H9 (cell line): ENCODE measurements at regions not wholly inside any gene's neighbourhood (a gene's known extent, or its start where the extent isn't known, plus 50 kb on each side); places are given as distances from the start of the nearest gene placed in this dataset.

ENCODE experiments used
- DNase-seq: peaks from one replicate; pipeline ENCODE4 v3.0.0-alpha.2; 2017
- H2AFZ ChIP-seq: one replicate; pipeline ENCODE4 v1.6.1; 2013; ENCODE audit warnings: mild to moderate bottlenecking, low read length, control low read depth, moderate library complexity
- H2AK5ac ChIP-seq: 2 replicates; pipeline ENCODE4 v1.6.1; 2013; ENCODE audit warnings: low read length, control low read depth, mixed read lengths; ENCODE audit not compliant: insufficient read length
- H2BK120ac ChIP-seq: one replicate; pipeline ENCODE4 v1.6.1; 2013; ENCODE audit warnings: low read depth, mild to moderate bottlenecking, low read length, control low read depth, inconsistent platforms; ENCODE audit not compliant: poor library complexity, severe bottlenecking
- H2BK12ac ChIP-seq: 2 replicates; pipeline ENCODE4 v1.6.1; 2013; ENCODE audit warnings: low read length, control low read depth, mixed read lengths, low read depth; ENCODE audit not compliant: insufficient read length
- H2BK15ac ChIP-seq: 2 replicates; pipeline ENCODE4 v1.6.1; 2013; ENCODE audit warnings: low read depth, low read length, control low read depth
- H2BK20ac ChIP-seq: one replicate; pipeline ENCODE4 v1.6.1; 2013; ENCODE audit warnings: low read depth, mild to moderate bottlenecking, low read length, control low read depth, inconsistent platforms; ENCODE audit not compliant: poor library complexity, severe bottlenecking
- H2BK5ac ChIP-seq: 2 replicates; pipeline ENCODE4 v1.6.1; 2013; ENCODE audit warnings: low read length, control low read depth, mixed read lengths; ENCODE audit not compliant: insufficient read length
- H3K14ac ChIP-seq: 2 replicates; pipeline ENCODE4 v1.6.1; 2013; ENCODE audit warnings: low read length, control low read depth; ENCODE audit not compliant: insufficient read depth
- H3K18ac ChIP-seq: 2 replicates; pipeline ENCODE4 v1.6.1; 2013; ENCODE audit warnings: low read depth, mild to moderate bottlenecking, mixed read lengths, low read length, control low read depth; ENCODE audit not compliant: insufficient read length
- H3K23ac ChIP-seq: 2 replicates; pipeline ENCODE4 v1.6.1; 2013; ENCODE audit warnings: low read length, control low read depth, mixed read lengths, low read depth; ENCODE audit not compliant: insufficient read length
- H3K23me2 ChIP-seq: 2 replicates; pipeline ENCODE4 v1.6.1; 2013; ENCODE audit warnings: low read depth, mild to moderate bottlenecking, mixed read lengths, low read length, control low read depth; ENCODE audit not compliant: insufficient read length, poor library complexity, severe bottlenecking
- H3K27ac ChIP-seq: 2 replicates; pipeline ENCODE4 v1.5.1; 2013; ENCODE audit warnings: low read length, control low read depth, mixed read lengths, low read depth; ENCODE audit not compliant: insufficient read length
- H3K27me3 ChIP-seq: 2 replicates; pipeline ENCODE4 v1.6.1; 2013; ENCODE audit warnings: low read length, control low read depth, inconsistent platforms; ENCODE audit not compliant: insufficient read depth
- H3K4ac ChIP-seq: 2 replicates; pipeline ENCODE4 v1.6.1; 2013; ENCODE audit warnings: low read depth, mild to moderate bottlenecking, control low read depth, inconsistent platforms, low read length, moderate library complexity
- H3K4me1 ChIP-seq: 2 replicates; pipeline ENCODE4 v1.6.1; 2013; ENCODE audit warnings: low read length, control low read depth, inconsistent platforms; ENCODE audit not compliant: insufficient read depth
- H3K4me2 ChIP-seq: 2 replicates; pipeline ENCODE4 v1.6.1; 2013; ENCODE audit warnings: low read length, control low read depth, mixed read lengths; ENCODE audit not compliant: insufficient read length, insufficient read depth
- H3K56ac ChIP-seq: 2 replicates; pipeline ENCODE4 v1.6.1; 2013; ENCODE audit warnings: low read depth, mild to moderate bottlenecking, mixed read lengths, low read length, control low read depth; ENCODE audit not compliant: insufficient read length
- H3K79me1 ChIP-seq: 2 replicates; pipeline ENCODE4 v1.6.1; 2013; ENCODE audit warnings: low read depth, mild to moderate bottlenecking, moderate library complexity, low read length, control low read depth, inconsistent platforms; ENCODE audit not compliant: insufficient read depth, poor library complexity, severe bottlenecking
- H3K79me2 ChIP-seq: 2 replicates; pipeline ENCODE4 v1.6.1; 2013; ENCODE audit warnings: low read length, control low read depth, inconsistent platforms; ENCODE audit not compliant: insufficient read depth
- H3K9ac ChIP-seq: 2 replicates; pipeline ENCODE4 v1.6.1; 2013; ENCODE audit warnings: low read length, control low read depth, mixed read lengths; ENCODE audit not compliant: insufficient read length; ENCODE audit errors: extremely low read depth
- H3K9me3 ChIP-seq: one replicate; pipeline ENCODE4 v1.6.1; 2013; ENCODE audit warnings: low read depth, low read length, inconsistent platforms; ENCODE audit not compliant: control insufficient read depth
- H3T11ph ChIP-seq: one replicate; pipeline ENCODE4 v1.6.1; 2013; ENCODE audit warnings: mild to moderate bottlenecking, low read length, control low read depth, inconsistent platforms
- H4K20me1 ChIP-seq: one replicate; pipeline ENCODE4 v1.6.1; 2013; ENCODE audit not compliant: control insufficient read depth, insufficient read length, insufficient read depth
- H4K5ac ChIP-seq: 2 replicates; pipeline ENCODE4 v1.6.1; 2013; ENCODE audit warnings: low read depth, mild to moderate bottlenecking, mixed read lengths, low read length, control low read depth; ENCODE audit not compliant: insufficient read length
- H4K8ac ChIP-seq: replicated peaks from 2 replicates; pipeline ENCODE4 v1.6.1; 2013; ENCODE audit warnings: low read length, control low read depth, mixed read lengths, low read depth; ENCODE audit not compliant: insufficient read length
- H4K91ac ChIP-seq: 2 replicates; pipeline ENCODE4 v1.6.1; 2013; ENCODE audit warnings: low read depth, mild to moderate bottlenecking, moderate library complexity, mixed read lengths, low read length, control low read depth; ENCODE audit not compliant: insufficient read length
- H3K27ac Mint-ChIP-seq, 3 experiments: 2 replicates in 2 of 3; 3 replicates in 1 of 3; pipeline ENCODE4 v1.8.0; 2020 to 2021; ENCODE audit warnings: mixed read lengths in 3 of 3, mild to moderate bottlenecking in 1 of 3, moderate library complexity in 1 of 3
- H3K27me3 Mint-ChIP-seq: 2 replicates; pipeline ENCODE4 v1.8.0; 2021; ENCODE audit warnings: low read depth, mild to moderate bottlenecking, moderate library complexity, mixed read lengths
- H3K36me3 Mint-ChIP-seq, 3 experiments: 2 replicates in 2 of 3; 3 replicates in 1 of 3; pipeline ENCODE4 v1.8.0; 2020 to 2021; ENCODE audit warnings: low read depth in 3 of 3, mixed read lengths in 3 of 3; ENCODE audit not compliant: insufficient read depth in 1 of 3
- H3K4me1 Mint-ChIP-seq, 2 experiments: 2 replicates each; pipeline ENCODE4 v1.8.0; 2020; ENCODE audit warnings: mixed read lengths in 2 of 2
- H3K4me3 Mint-ChIP-seq, 2 experiments: 2 replicates in 1 of 2; 3 replicates in 1 of 2; pipeline ENCODE4 v1.8.0; 2020 to 2021; ENCODE audit warnings: mild to moderate bottlenecking in 2 of 2, mixed read lengths in 2 of 2, moderate library complexity in 1 of 2
- H3K9me3 Mint-ChIP-seq, 2 experiments: 2 replicates in 1 of 2; 3 replicates in 1 of 2; pipeline ENCODE4 v1.8.0; 2020; ENCODE audit warnings: mild to moderate bottlenecking in 2 of 2, mixed read lengths in 2 of 2, moderate library complexity in 1 of 2
- CTCF ChIP-seq: fragments of 200-600 bp; sonication (generic); conservative IDR thresholded peaks from 3 replicates; pipeline ENCODE4 v1.8.0; 2021; ENCODE audit warnings: antibody characterized with exemption, mild to moderate bottlenecking
- WGBS: extraction: QIAGEN DNeasy Blood & Tissue Kit; methylation state at CpG from one replicate; pipeline ENCODE4 v1.1.7; 2013; ENCODE audit warnings: missing lambda C conversion rate, low lambda C conversion rate, mixed read lengths; ENCODE audit not compliant: insufficient read length; ENCODE audit errors: extremely low coverage; 5-methylcytosine and 5-hydroxymethylcytosine counted together

DNA sequence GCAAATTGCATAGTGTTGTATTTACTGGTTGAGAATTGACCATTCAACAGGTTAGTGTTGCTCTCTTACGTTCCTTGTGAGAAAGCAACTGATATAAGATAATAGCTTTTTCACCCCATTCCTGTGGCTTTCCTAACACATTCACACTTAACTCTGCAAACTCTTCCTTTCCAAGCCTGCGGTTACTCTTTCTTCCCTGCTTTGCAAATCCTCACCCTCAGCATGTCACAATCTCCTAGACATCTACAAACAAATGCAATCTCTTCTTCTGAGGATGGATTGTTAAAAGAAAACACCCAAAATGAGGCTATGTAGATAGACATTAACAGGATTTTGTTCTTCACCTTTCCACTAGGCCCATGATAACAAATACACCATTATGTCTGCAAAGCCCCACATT, 771.7 kb upstream of the PCDH7 start:
- no peak overlapping the region for H3K4ac ChIP-seq
- H4K20me1 ChIP-seq = no peaks in the 10 kb centered on the region
- Mint-ChIP-seq H3K27me3 (no peaks in the 10 kb centered on the region), H3K36me3 (peaks cover 2 to 11% (median 3%) of the 10 kb centered on the region in 3 experiments; a peak in 4 of 7 replicates), H3K4me1 (peaks cover 10% of the 10 kb centered on the region in 2 experiments), H3K4me3 (no peak overlapping the region), H3K27ac (peak overlapping the region in 2 of 3 experiments; percentile 1 to 69; a peak in 3 of 7 replicates), H3K9me3 (peaks cover 7 to 15% of the 10 kb centered on the region in 2 experiments)
- no peak overlapping the region for H3K27ac ChIP-seq
- H3K79me1 ChIP-seq = no peaks in the 10 kb centered on the region
- no peak for DNase-seq
- H3K4me2 ChIP-seq = no peak overlapping the region
- no peak overlapping the region for H2BK15ac ChIP-seq
- H2BK12ac ChIP-seq = no peak overlapping the region
- no CpG with 5 or more reads among the region's 2 CpGs for WGBS
- H2AK5ac ChIP-seq = no peak overlapping the region
- H3K23ac ChIP-seq = no peak overlapping the region
- H4K5ac ChIP-seq = no peak overlapping the region
- no peak overlapping the region for H3T11ph ChIP-seq
- no peak overlapping the region for H3K18ac ChIP-seq
- no peaks in the 10 kb centered on the region for H3K9me3 ChIP-seq
- H3K4me1 ChIP-seq = no peaks in the 10 kb centered on the region
- H3K23me2 ChIP-seq = no peaks in the 10 kb centered on the region
- H2BK20ac ChIP-seq = no peak overlapping the region
- H4K8ac ChIP-seq = no peak overlapping the region
- no peak overlapping the region for H2BK5ac ChIP-seq
- no peak overlapping the region for H4K91ac ChIP-seq
- no peak overlapping the region for H2BK120ac ChIP-seq
- H3K79me2 ChIP-seq = no peaks in the 10 kb centered on the region
- H3K27me3 ChIP-seq = no peaks in the 10 kb centered on the region
- H3K9ac ChIP-seq = no peak overlapping the region
- no peak overlapping the region for H3K14ac ChIP-seq
- H3K56ac ChIP-seq = no peak overlapping the region
- no peak overlapping the region for H2AFZ ChIP-seq
- TF ChIP-seq CTCF = no peak
